ENCODE measurements at regions not wholly inside any gene's neighbourhood (a gene's known extent, or its start where the extent isn't known, plus 50 kb on each side); places are given as distances from the start of the nearest gene placed in this dataset.

DNA sequence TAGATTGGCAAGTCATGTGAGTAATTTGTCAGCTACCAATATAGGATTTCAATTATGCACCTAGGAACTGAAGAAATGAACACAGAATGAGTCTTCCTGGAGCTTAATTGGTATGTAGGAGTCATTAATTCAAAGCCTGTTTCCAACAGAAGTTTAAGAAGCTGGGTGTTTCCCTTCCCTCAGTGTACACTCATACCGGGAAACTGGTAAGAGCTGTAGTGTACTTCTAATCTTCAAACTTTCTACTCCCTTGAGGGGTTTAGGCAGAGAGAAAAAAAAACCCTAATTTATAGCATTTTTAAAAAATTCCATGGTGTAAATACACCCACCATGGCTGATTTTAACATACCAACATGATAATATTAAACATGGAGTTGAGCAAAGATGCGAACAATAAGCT, 665.7 kb upstream of the SLITRK5 start:
- intact Hi-C loops (cut with micrococcal nuclease) (no loop called here), dilution Hi-C loops (cut with MboI; ENCODE audit: extremely low pct_ligation_motif_present, low sequenced_read_pairs) (no loop called here)
- H3K9me3 ChIP-seq (replicated peaks; ENCODE audit: control insufficient read depth, insufficient read depth, low read length), result peaks cover 7% of the 10 kb centered on the region
- H4K20me1 ChIP-seq (replicated peaks; ENCODE audit: control insufficient read depth, extremely low read depth, insufficient read depth, low read length), result no peaks in the 10 kb centered on the region
- H3K27me3 ChIP-seq (ENCODE audit: control insufficient read depth in 2 of 2, insufficient read depth in 2 of 2, low read length in 2 of 2), result no peaks in the 10 kb centered on the region
- CTCF ChIA-PET, result no interaction called here
- no peaks in the 10 kb centered on the region for H3K79me2 ChIP-seq (ENCODE audit: control insufficient read depth, insufficient read depth, low read length)
- TF ChIP-seq, protein P1, sequence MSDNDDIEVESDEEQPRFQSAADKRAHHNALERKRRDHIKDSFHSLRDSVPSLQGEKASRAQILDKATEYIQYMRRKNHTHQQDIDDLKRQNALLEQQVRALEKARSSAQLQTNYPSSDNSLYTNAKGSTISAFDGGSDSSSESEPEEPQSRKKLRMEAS (IDR thresholded peaks at IDR 0.05; ENCODE audit: insufficient read depth, insufficient read length), result no peak
- TF ChIP-seq JUN (IDR thresholded peaks at IDR 0.05; ENCODE audit: borderline replicate concordance, insufficient read depth, insufficient read length, low read depth), result no peak
- POLR2A ChIA-PET, result no interaction called here
- H3K9me1 ChIP-seq (replicated peaks; ENCODE audit: control insufficient read depth, extremely low read depth, insufficient read depth, low read length), result no peaks in the 10 kb centered on the region
- DNase-seq (ENCODE audit: low read depth, low spot score), result no peak
- no peak overlapping the region for H3K4me2 ChIP-seq (ENCODE audit: insufficient read depth, low read length)
- FAIRE-seq, result no peak
- H3K36me3 ChIP-seq (ENCODE audit: control insufficient read depth in 2 of 2, extremely low read depth in 1 of 2, insufficient read depth in 2 of 2, low read length in 2 of 2), result no peaks in the 10 kb centered on the region
- H3K4me1 ChIP-seq (ENCODE audit: control insufficient read depth, extremely low read depth, insufficient read depth, low read length), result no peaks in the 10 kb centered on the region
- H3K4me3 ChIP-seq (replicated peaks in 1 of 3; ENCODE audit: insufficient read depth in 1 of 3, low read depth in 1 of 3, low read length in 3 of 3), result no peak overlapping the region
- BruUV-seq (replicated peaks), result no TSS peak
- no peak overlapping the region for H2AFZ ChIP-seq (ENCODE audit: low read depth, low read length)
- no peak overlapping the region for H3K9ac ChIP-seq (replicated peaks; ENCODE audit: extremely low read depth, insufficient read depth, low read length)
- H3K27ac ChIP-seq (ENCODE audit: insufficient read depth, low read depth, low read length), result no peak overlapping the region

DNA sequence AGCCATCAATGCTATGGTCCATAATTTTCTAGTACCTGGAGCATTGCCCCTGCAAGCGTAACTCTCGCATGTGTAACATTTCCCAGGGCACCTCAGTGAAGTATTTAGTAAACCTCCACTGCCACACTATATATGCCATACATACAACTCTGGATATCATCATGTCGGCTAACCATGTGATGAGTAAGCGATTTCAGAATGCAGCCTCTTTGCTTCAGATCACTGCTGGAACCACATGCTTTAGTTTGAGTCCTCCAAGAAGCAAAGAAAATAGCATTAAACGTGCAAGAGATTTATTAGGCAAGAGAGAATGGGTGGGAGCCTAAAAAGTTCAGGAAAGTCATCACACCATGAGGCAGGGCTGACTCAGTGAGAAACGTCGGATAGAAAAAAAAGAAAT, 635.6 kb upstream of the SLITRK5 start:
- TF ChIP-seq POLR2AphosphoS5 (IDR thresholded peaks at IDR 0.05; ENCODE audit: insufficient read depth, low read depth, low read length), result no peak
- no peak for TF ChIP-seq MYC (IDR thresholded peaks at IDR 0.05; ENCODE audit: low read depth, low read length)
- no peak for TF ChIP-seq FOS (IDR thresholded peaks at IDR 0.05; ENCODE audit: borderline replicate concordance, insufficient read depth, low read length)
- TF ChIP-seq EZH2 (IDR thresholded peaks at IDR 0.05; ENCODE audit: borderline replicate concordance, low read depth, low read length, severe bottlenecking), result no peak
- TF ChIP-seq, protein P1 (IDR thresholded peaks at IDR 0.05; ENCODE audit: insufficient read depth, insufficient read length), result no peak
- TF ChIP-seq JUN (IDR thresholded peaks at IDR 0.05; ENCODE audit: borderline replicate concordance, insufficient read depth, insufficient read length, low read depth), result no peak
- TF ChIP-seq POLR2A (IDR thresholded peaks at IDR 0.05; ENCODE audit: low read depth, low read length), result no peak
- no peak for TF ChIP-seq CTCF (IDR thresholded peaks at IDR 0.05; ENCODE audit: extremely low read depth in 1 of 2, insufficient read depth in 1 of 2, low read depth in 1 of 2, low read length in 2 of 2)
- TF ChIP-seq GATA2 (IDR thresholded peaks at IDR 0.05; ENCODE audit: insufficient read depth, insufficient read length, low read depth, low read length), result no peak

More for the DNA sequence above, 635.6 kb upstream of the SLITRK5 start:
- no peaks in the 10 kb centered on the region for H3K4me1 ChIP-seq (ENCODE audit: control insufficient read depth, extremely low read depth, insufficient read depth, low read length)
- H3K4me2 ChIP-seq (ENCODE audit: insufficient read depth, low read length), result no peak overlapping the region
- intact Hi-C loops (cut with micrococcal nuclease) (no loop called here), dilution Hi-C loops (cut with MboI; ENCODE audit: extremely low pct_ligation_motif_present, low sequenced_read_pairs) (no loop called here)
- no peaks in the 10 kb centered on the region for H3K36me3 ChIP-seq (ENCODE audit: control insufficient read depth in 2 of 2, extremely low read depth in 1 of 2, insufficient read depth in 2 of 2, low read length in 2 of 2)
- no peaks in the 10 kb centered on the region for H3K27me3 ChIP-seq (ENCODE audit: control insufficient read depth in 2 of 2, insufficient read depth in 2 of 2, low read length in 2 of 2)
- DNase-seq (ENCODE audit: low read depth, low spot score), result no peak
- H3K9ac ChIP-seq (replicated peaks; ENCODE audit: extremely low read depth, insufficient read depth, low read length), result no peak overlapping the region
- H3K27ac ChIP-seq (ENCODE audit: insufficient read depth, low read depth, low read length), result no peak overlapping the region
- H4K20me1 ChIP-seq (replicated peaks; ENCODE audit: control insufficient read depth, extremely low read depth, insufficient read depth, low read length), result no peaks in the 10 kb centered on the region
- no TSS peak for BruUV-seq (replicated peaks)
- ChIA-PET POLR2A (no interaction called here), CTCF (no interaction called here)
- H3K79me2 ChIP-seq (ENCODE audit: control insufficient read depth, insufficient read depth, low read length), result no peaks in the 10 kb centered on the region
- no peaks in the 10 kb centered on the region for H3K9me1 ChIP-seq (replicated peaks; ENCODE audit: control insufficient read depth, extremely low read depth, insufficient read depth, low read length)
- no peak overlapping the region for H3K4me3 ChIP-seq (replicated peaks in 1 of 3; ENCODE audit: insufficient read depth in 1 of 3, low read depth in 1 of 3, low read length in 3 of 3)
- H2AFZ ChIP-seq (ENCODE audit: low read depth, low read length), result no peak overlapping the region
- no peak for FAIRE-seq
- peaks cover 4% of the 10 kb centered on the region for H3K9me3 ChIP-seq (replicated peaks; ENCODE audit: control insufficient read depth, insufficient read depth, low read length)
